A204.1 (cell line): ENCODE measurements at regions not wholly inside any gene's neighbourhood (a gene's known extent, or its start where the extent isn't known, plus 50 kb on each side); places are given as distances from the start of the nearest gene placed in this dataset.
"Not testable (repeated sequence)": the region's sequence is repeated elsewhere in the genome, so short reads cannot be mapped to it uniquely, and the experiment has no call there.

Experiments
- FAIRE-seq: peaks from 2 replicates; lab custom pipeline; 2012; peaks lifted over from hg19 to GRCh38; lab: Jason Lieb, UNC

DNA sequence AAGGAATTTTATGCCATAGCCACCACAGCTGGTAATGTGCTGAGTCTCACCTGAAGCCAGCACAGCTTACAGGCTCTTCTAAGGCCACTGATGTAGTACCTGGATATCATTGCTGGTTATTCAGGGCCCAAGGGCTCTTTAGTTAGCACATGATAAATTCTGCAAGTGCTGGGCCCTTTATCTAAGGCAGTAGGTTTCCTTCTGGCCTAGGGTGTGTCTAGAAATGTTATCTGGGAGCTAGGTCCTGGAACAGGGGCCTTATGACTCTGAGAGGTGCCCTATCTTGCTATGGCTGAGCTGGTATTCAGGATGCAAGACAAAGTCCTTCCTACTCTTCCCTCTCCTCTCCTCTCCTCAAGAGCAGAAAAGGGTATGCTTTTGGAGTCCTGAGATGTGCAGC, 1424.5 kb upstream of the NUDT12 start:
- no peak for FAIRE-seq

DNA sequence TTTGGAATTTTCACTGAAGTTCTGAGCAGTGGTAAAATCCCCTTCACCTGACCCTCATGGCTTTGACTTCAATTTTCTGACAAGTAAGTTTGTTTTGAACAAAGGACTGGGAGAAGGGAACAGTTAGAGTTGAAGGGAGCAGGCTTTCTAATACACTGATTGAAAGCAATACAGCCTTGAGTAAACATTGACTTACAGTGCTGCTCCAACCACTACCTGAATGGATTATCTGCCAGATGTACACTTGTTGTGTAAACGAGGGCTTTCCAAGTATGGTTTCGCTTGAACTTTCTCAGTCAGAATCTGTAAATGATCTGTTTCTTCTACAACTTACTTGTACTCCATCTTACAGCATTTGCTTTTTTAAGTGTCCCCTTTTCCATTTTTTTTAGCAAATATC, 1414.9 kb upstream of the NUDT12 start:
- no peak for FAIRE-seq

DNA sequence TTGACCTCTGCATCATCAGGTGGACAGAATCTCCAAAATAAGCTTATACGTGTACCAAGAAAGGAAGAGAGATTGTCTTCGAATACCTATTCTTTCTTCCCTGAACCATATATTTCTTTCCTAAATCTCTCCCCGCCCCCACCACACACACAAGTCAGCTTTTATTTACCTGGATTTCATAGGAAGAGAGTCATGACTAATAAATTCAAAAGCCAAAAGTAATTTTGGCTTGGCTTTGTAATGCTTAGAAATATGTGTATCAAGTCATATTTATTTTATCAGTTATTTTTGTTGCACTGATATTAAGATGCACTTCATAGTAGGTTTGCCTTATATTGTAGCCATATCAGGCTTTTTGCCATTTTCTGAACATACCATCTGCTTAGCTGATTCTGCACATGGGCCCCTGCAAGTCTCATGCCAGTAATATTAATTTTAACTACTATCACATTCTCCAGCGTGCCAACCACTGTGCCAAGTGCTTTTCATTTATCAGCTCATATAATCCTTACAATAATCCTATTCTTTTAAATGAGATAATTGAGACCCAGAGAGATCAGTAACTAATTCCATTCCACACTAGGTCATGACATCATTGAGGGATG, 1405.3 kb upstream of the NUDT12 start:
- FAIRE-seq, result no peak

DNA sequence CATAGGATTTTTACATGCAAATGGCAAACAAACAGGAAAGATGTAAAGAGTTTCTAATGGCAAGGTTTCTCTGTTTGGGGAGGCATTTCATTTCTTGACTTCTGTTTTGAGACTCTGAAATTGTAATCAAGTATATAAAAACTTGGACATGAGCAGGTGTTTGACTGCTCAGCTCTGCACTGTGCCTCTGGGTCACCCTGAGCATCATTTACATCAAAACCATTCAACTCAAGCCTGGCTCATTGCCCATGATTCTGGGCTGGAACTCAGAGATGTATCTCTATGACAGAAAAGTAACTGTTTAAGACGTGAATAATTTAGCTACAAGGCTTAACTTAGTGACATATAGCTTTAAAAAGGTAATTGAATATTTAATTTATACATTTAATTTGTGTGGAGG, 1402.4 kb upstream of the NUDT12 start:
- FAIRE-seq, result no peak

DNA sequence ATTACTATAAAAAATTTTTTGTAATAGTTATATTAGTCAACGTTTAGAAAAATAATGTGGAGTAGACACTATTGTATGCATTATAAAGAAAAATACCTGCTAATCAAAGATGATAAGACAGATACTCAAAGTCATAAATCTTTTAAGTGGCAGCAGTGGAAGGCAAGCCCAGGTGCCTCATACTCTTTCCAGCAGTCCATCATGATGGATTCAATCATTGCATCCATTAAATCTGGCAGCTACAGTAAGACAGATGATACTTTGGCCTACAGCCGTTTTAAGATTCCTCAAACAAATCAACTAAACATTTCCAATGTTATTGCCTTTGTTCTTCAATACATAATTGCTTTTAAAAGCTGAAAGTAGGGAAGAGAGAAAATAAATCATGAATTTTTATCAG, 1392.9 kb upstream of the NUDT12 start:
- FAIRE-seq, result no peak

DNA sequence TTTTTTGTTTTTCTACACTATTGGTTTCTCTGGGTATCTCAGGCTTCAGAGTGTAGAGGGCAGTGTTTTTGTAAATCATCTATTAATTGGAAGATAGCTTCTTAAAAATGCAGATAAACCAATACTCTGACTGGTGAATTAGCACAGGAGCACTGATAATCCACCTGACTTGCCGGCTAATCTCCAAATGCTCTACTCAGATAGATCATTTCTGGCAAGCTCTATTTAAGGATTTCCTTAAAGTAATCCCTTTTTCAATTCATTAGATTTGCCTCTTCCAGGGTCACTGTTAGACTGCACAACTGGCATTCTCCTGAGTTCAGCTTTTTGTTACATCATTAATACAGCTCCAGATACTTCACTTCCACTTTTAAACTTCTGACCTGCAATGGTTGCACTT, 1390.3 kb upstream of the NUDT12 start:
- no peak for FAIRE-seq

DNA sequence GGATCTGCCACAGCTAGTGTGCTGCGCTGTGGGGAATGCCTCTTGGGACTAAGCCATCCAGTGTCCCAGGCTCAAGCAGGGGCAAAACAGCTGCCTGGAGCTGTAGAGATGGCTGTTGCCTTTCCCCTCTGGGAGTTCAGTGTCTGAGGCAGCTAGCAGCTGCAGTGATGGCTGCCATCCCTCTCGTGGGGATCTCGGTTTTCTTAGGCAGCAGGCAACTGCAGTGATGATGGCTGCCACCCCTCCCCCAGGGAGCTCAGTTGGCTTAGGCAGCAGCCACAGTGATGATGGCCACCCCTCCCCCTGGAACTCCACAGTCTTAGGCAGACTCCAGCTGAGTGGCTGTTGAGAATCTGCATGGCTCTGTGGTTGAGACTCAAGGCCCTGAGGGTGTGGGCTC, 1389.2 kb upstream of the NUDT12 start:
- no peak for FAIRE-seq

DNA sequence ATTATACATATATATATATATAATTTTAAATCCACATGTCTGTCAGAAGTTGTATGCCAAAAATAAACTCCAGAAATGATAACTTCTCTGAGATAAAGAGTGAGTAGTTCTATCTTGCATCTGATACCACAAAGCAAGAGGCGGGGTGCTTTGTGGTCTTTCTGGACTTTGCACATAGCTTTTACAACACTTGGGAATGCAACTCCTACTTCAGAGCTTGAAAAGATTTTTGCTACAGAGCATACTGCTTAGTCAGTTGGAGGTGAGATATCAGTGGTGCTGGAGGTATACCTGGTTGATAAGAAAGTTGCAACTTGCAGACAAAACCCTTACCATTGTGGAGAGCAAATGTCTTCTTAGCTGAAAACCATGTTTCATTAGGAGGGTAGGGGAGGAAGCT, 1384.5 kb upstream of the NUDT12 start:
- FAIRE-seq, result no peak

DNA sequence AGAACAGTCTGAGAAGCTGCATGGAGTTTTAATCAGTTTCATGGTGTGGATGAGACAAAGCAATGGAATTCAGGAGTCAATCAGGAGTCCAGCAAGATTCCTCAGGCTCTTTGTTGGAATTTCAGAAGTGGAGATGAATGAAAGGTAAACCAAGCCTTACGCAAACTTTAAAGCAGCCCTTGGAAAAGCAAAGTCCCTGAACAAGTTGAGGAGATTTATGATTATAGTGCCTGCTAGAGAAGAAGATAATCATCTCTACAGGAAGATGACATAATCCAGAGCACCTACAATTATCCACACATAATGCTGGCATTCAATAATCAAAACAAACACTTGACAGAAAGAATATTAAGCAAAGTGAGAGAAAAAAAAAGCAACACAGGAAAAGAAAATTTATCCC, 1380.1 kb upstream of the NUDT12 start:
- no peak for FAIRE-seq

DNA sequence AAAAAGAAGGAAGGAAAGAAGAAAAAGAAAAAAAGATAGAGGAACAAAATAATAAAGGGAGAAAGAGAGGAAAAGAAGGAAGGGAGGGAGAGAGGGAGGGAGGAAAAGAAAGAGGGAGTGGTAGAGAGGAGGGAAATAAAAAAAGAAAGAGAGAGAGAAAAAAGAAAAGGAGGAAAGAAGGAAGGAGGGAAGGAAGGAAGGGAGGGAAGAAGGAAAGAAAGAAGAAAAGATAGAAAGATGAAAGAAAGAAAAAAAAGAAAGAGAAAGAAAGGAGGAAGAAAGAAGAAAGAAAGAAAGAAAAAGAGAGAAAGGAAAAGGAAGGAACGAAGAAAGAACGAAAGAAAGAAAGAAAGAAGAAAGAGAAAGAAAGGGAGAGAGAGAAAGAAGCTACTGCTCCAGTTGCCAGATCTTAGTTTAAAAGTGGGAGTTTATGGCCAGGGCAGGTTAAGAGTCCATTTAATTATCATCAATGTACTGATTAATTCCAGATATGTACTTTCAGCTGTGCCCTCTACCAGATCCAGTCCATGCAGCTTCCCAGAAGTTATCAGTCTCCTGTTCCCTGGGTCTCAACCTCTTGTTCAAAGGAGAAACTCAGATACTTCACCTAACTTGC, 1378.5 kb upstream of the NUDT12 start:
- no peak for FAIRE-seq

DNA sequence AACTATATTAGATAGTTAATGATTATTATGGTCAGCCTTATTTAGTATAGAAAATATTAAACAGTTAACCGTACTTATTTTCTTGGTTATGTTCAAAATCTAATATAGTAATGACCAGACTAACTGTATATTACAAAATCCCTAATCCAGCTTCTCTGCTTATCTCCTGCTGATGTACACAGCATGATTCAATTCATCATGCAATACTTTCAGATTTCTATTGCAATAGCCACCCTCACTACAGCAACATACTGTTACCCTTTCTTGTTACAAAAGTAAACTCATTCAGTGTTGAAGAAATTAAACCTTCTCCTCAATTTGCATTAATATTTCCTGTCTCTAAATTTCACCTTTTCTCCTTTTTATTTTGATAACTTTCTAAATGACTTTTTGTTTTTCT, 1375.0 kb upstream of the NUDT12 start:
- FAIRE-seq, result no peak

DNA sequence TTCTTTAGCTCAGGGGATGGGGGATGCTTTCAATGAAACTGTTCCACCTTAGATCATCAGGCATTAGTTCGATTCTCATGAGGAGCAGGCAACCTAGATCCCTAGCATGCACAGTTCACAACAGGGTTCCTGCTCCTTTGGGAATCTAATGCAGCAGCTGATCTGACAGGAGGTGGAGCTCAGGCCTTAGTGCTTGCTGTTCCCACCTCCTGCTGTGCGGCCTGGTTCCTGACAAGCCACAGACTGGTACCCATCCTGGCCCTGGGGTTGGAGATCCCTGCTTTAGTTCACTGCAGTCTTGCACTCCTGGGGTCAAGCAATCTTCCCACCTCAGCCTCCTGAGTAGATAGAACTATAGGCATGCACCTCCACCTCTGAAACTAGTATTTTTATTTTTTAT, 1369.8 kb upstream of the NUDT12 start:
- FAIRE-seq, result no peak

DNA sequence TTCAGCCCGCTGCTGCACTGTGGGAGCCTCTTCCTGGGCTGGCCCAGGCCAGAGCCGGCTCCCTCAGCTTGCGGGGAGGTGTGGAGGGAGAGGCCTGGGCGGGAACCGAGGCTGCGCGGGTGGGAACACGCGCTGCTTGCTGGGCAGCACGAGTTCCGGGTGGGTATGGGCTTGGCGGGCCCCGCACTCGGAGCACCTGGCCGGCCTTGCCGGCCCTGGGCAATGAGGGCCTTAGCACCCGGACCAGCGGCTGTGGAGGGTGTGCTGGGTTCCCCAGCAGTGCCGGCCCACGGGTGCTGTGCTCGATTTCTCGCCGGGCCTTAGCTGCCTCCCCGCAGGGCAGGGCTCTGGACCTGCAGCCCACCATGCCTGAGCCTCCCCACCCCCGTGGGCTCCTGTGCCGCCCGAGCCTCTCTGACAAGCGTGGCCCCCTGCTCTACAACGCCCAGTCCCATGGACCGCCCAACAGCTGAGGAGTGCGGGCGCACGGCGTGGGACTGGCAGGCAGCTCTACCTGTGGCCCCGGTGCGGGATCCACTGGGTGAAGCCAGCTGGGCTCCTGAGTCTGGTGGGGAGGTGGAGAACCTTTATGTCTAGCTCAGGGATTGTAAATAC, 1366.4 kb upstream of the NUDT12 start:
- FAIRE-seq, result no peak

DNA sequence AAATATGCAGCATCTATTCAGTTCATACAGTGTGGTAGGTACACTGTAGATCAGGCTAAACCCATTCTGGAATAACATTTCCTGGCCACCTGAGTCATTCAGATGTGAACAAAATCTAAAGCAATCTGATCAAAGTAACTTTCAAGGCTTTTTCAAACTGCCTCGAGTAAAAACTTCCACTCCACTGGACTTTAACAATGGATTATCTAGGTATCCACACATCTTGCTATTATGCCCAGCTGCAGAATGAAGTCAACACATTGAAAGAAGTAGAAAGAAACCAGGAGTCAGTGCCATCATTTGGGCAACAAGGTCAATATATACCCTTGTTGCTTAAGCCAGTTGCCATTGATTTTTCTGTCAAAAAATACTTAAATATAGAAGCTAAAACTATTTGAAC, 1352.6 kb upstream of the NUDT12 start:
- FAIRE-seq, result no peak

DNA sequence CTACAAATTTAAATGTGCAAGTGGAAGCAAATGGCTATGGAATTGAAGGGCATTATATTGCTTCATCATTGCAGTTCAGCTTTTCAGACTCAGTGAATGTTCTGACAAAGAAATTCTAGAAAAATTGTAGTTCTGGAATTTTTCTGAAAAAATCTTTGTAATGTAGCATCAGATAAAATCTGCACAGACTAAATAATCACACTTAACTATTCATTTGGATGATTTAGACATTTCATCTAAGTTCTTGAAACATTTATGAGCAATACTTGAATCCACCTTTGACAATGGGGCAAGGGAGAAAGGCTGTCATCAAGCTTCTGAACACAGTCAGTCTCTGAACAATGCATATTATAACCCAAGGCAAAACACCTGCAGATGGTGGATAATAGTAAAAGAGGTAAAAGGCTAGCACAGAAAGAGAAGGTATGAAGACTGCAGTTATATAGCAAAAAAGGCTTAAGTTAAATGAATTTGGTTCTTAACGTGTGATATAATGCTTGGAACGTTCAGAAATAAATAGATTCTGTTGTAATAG, 1352.0 kb upstream of the NUDT12 start:
- no peak for FAIRE-seq

DNA sequence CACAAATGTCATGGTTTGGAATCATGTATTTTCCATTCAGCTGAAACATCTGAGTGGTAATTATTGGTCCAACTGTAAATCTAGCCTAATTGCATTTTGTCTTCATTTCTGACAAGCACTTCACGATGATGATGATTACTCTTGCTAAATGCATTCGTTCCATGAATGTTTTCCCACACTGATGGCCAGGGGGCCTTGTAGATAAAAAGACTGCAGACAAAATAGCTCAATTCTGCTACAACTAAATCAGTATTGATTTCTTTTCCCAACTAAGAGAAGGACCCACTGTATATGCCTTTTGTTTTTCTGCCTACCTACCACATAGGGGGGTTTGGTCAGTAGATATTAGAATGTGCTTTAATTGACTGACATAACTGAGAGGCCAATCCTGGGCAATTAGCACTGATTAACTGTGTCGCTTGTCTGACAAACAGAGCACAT, 1351.3 kb upstream of the NUDT12 start:
- FAIRE-seq, result no peak

DNA sequence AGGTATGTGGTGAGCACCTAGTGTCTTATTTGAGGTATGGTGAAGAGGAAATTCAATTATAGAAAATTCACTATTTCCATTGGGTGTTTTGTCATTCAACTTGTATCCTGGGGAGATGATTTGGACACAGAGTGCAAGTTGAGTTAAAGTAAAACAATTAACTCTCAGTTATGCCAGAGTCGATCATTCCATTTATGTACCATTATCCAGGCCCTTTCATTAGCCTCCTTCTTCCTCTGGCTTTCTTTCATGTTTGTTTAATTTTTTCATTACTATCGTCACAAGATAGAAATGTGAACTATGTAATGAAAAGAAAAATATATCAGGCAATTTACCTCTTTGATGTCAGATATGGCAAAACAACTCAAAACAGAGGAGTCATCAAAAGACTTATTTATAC, 1347.2 kb upstream of the NUDT12 start:
- no peak for FAIRE-seq

DNA sequence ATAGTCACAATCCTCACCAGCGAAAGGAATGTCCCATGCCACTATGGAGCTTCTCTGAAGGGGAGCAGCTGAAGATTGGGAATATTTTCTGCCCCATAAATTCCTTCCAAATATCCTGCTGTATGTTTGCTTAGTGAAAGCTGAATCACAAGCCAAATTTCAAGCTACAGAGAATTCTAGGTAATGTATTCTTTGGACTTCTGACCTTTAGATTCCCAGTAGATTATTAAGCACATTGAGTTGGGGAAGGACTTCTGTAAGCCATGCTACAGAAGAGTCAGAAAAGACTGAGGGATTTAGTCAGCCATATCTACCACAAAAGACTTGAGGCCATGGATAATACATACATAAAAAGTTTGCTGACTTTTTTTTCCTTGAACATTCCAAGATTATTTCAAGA, 1342.0 kb upstream of the NUDT12 start:
- no peak for FAIRE-seq

DNA sequence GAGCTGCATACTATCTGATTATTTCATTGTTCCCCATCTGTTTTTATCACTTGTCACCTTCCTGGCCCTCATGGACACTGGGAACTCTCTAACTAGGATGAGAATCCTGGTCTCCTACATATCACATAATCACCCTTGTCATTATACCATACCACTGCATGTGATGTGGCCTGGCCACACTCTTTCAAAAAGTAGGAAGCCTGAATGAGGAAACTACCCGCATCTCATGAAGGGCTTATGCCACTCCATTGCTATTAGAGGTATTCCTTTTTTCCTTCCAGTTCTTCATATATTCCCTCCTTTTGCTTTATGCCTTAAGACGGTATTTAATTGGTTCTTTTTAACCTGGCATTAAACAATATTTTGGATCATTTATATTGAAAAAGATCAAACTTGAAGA, 1341.4 kb upstream of the NUDT12 start:
- no peak for FAIRE-seq

DNA sequence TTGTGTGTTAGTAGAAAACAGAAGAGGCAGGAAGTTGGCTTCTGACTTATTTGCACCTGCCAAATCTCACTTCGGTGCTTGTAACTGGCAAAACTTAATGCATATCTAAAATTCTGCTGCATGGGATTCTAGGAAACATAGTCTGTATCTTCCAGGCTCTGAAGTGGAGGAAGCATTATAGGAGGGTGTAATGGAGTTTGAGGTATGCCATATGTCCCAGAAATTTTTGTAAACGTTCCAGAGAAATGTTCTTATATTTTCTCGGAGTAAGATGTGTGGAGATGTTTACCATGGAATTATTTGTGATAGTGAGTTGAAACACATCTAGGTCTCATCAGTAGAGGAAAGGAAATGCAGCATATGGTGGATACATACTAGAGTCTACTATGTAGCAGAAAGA, 1329.0 kb upstream of the NUDT12 start:
- FAIRE-seq, result no peak

DNA sequence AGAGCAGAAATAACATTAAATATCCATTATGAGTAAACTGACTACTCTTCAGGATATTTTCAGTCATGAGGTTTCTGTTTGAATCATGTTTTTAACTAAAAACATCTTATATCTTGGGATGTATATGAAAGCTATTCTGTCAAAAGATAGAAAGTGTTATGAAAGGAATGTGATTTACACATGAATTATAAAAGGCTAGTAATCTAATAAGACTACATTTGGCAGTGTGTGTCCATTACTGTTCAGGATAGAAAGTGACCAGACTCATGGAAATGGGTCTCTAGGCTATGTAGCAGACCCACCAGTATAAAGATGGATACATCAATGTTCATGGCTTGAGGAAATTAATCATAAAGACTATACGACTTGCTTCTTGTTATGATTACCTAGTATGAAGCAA, 1328.2 kb upstream of the NUDT12 start:
- no peak for FAIRE-seq

DNA sequence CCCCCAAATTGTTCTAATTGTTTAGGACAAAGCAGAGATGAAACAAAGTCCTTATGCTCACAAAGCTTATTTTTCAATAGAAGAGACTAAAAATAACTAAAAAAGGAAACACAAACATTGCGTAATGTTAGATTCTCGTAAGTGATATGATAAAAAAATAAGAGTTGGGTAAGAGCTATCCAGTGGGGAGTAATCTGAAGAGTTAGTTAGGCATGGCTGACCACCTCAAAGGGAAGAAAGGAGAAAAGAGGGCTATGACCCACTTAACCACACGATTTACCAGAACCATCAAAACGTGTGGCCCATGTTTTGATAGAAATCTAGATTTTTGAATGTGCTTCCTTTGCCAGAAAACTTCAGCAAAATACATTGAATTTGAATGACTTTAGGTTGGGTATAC, 1296.8 kb upstream of the NUDT12 start:
- no peak for FAIRE-seq

DNA sequence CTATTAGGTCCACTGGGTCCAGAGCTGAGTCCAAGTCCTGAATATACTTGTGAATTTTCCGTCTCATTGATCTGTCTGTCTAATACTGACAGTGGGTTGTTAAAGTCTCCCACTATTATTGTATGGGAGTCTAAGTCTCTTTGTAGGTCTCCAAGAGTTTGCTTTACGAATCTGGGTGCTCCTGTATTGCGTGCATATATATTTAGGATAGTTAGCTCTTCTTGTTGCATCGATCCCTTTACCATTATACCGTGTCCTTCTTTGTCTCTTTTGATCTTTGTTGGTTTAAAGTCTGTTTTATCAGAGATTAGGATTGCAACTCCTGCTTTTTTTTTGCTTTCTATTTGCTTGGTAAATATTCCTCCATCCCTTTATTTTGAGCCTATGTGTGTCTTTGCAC, 1289.5 kb upstream of the NUDT12 start:
- FAIRE-seq, result not testable (repeated sequence)

DNA sequence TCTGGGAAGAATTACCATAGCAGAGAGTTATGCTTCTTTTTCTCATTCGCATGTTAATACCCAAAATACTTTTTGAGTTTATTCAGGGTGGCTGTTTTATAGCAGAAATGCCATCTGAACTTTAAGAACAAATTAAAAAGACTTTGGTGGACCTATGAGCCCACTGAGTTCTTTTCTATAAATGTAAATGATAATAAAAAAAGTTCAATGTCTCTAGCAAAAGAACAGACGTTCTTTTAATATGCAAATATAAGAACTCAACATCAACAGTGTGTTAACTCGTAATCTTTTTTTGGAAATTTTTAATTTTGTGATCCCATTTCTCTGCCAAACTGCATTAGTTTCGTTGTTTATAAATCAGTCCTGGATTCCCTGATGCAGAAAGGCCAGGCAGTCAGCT, 1283.0 kb upstream of the NUDT12 start:
- FAIRE-seq, result no peak
